ENCODE measurements at regions not wholly inside any gene's neighbourhood (a gene's known extent, or its start where the extent isn't known, plus 50 kb on each side); places are given as distances from the start of the nearest gene placed in this dataset.

- Histone ChIP-seq H3K27ac (no peak overlapping the region), H3K9me3 (replicated peaks in 1 of 3) (no peaks in the 10 kb centered on the region), H3K36me3 (replicated peaks in 1 of 2) (no peaks in the 10 kb centered on the region), H3K4me3 (no peak overlapping the region), H3K4me1 (replicated peaks in 1 of 2) (no peaks in the 10 kb centered on the region), H3K27me3 (peaks cover 4% of the 10 kb centered on the region)
- 78 to 86% (median 83%) methylated on average over 3 of the region's 3 CpGs for WGBS, 4 donors
- no peak for TF ChIP-seq CTCF (IDR thresholded peaks at IDR 0.05)
- TF ChIP-seq POLR2A (IDR thresholded peaks at IDR 0.05): no peak
- intact Hi-C loops (cut with DNase I): no loop called here
- no peak for DNase-seq
Observed at GRCh38 chr6:109285366-109285765, 96.9 kb downstream of the CD164 start.

GRCh38 chr6:109284675-109285074 lies 97.6 kb downstream of the CD164 start:
- Histone ChIP-seq H3K36me3 (replicated peaks in 1 of 2) (no peaks in the 10 kb centered on the region), H3K27ac (no peak overlapping the region), H3K9me3 (replicated peaks in 1 of 3) (no peaks in the 10 kb centered on the region), H3K27me3 (peaks cover 4% of the 10 kb centered on the region), H3K4me1 (replicated peaks in 1 of 2) (no peaks in the 10 kb centered on the region), H3K4me3 (no peak overlapping the region)
- intact Hi-C loops (cut with DNase I): no loop called here
- TF ChIP-seq CTCF (IDR thresholded peaks at IDR 0.05): no peak
- no peak for TF ChIP-seq POLR2A (IDR thresholded peaks at IDR 0.05)
- 79 to 89% (median 82%) methylated on average over 2 of the region's 2 CpGs for WGBS, 4 donors
- no peak for DNase-seq

GRCh38 chr6:109282756-109283155 lies 99.5 kb downstream of the CD164 start:
- WGBS, 4 donors: 70 to 79% (median 76%) methylated on average over 2 of the region's 2 CpGs
- Histone ChIP-seq H3K4me1 (replicated peaks in 1 of 2) (no peaks in the 10 kb centered on the region), H3K36me3 (replicated peaks in 1 of 2) (no peaks in the 10 kb centered on the region), H3K4me3 (no peak overlapping the region), H3K9me3 (replicated peaks in 1 of 3) (no peaks in the 10 kb centered on the region), H3K27ac (no peak overlapping the region), H3K27me3 (no peaks in the 10 kb centered on the region)
- no peak for DNase-seq
- no peak for TF ChIP-seq POLR2A (IDR thresholded peaks at IDR 0.05)
- no peak for TF ChIP-seq CTCF (IDR thresholded peaks at IDR 0.05)
- intact Hi-C loops (cut with DNase I): no loop called here

- intact Hi-C loops (cut with DNase I): no loop called here
- H3K27me3 ChIP-seq: no peaks in the 10 kb centered on the region
- WGBS, 4 donors: 75 to 87% (median 79%) methylated on average over 1 of the region's 1 CpG
- no peak overlapping the region for H3K4me3 ChIP-seq
- no peaks in the 10 kb centered on the region for H3K4me1 ChIP-seq (replicated peaks in 1 of 2)
- no peak for DNase-seq
- no peaks in the 10 kb centered on the region for H3K36me3 ChIP-seq (replicated peaks in 1 of 2)
- TF ChIP-seq CTCF (IDR thresholded peaks at IDR 0.05) (no peak), POLR2A (IDR thresholded peaks at IDR 0.05) (no peak)
- no peaks in the 10 kb centered on the region for H3K9me3 ChIP-seq (replicated peaks in 1 of 3)
- H3K27ac ChIP-seq: no peak overlapping the region
Observed at GRCh38 chr6:109279628-109280027, 102.6 kb downstream of the CD164 start.

Data from adrenal gland (tissue), 9 donors.